GM06990 (cell line): ENCODE measurements at regions not wholly inside any gene's neighbourhood (a gene's known extent, or its start where the extent isn't known, plus 50 kb on each side); places are given as distances from the start of the nearest gene placed in this dataset.
A peak's percentile ranks its signal among the peaks of the same experiment; 100 is the strongest.

Experiments
- DNase-seq: peaks from one replicate; pipeline ENCODE4 v3.0.0-alpha.2; 2011; ENCODE audit not compliant: insufficient read length; ENCODE audit errors: extremely low read depth
- H3K27me3 ChIP-seq: replicated peaks from 2 replicates; pipeline ENCODE4 v1.6.0; 2011; ENCODE audit warnings: low read length; ENCODE audit not compliant: control insufficient read depth, insufficient read depth
- H3K36me3 ChIP-seq: 2 replicates; pipeline ENCODE4 v1.5.1; 2011; ENCODE audit warnings: low read length; ENCODE audit not compliant: control insufficient read depth, insufficient read depth
- H3K4me3 ChIP-seq: replicated peaks from 2 replicates; pipeline ENCODE4 v1.5.1; 2011; ENCODE audit warnings: low read depth, mild to moderate bottlenecking, control low read depth, low read length
- CTCF ChIP-seq: IDR thresholded peaks from 2 replicates; pipeline ENCODE4 v1.5.1; 2011; ENCODE audit warnings: low read length, control low read depth, mild to moderate bottlenecking, inconsistent platforms; ENCODE audit not compliant: insufficient read depth, poor library complexity, severe bottlenecking

GRCh38 chr7:113705439-113705838 lies 213.4 kb downstream of the PPP1R3A start:
- TF ChIP-seq CTCF: no peak
- H3K4me3 ChIP-seq: no peak overlapping the region
- no peaks in the 10 kb centered on the region for H3K36me3 ChIP-seq
- DNase-seq: no peak
- no peaks in the 10 kb centered on the region for H3K27me3 ChIP-seq

GRCh38 chr7:113698556-113699220 lies 220.1 kb downstream of the PPP1R3A start:
- Histone ChIP-seq H3K4me3 (no peak overlapping the region), H3K27me3 (no peaks in the 10 kb centered on the region), H3K36me3 (no peaks in the 10 kb centered on the region)
- no peak for DNase-seq
- peak; percentile 71 for TF ChIP-seq CTCF

- DNase-seq: no peak
- no peaks in the 10 kb centered on the region for H3K36me3 ChIP-seq
- no peak overlapping the region for H3K4me3 ChIP-seq
- no peaks in the 10 kb centered on the region for H3K27me3 ChIP-seq
- TF ChIP-seq CTCF: no peak
These were observed 224.7 kb downstream of the PPP1R3A start for GRCh38 chr7:113694149-113694548.

- TF ChIP-seq CTCF: no peak
- no peak for DNase-seq
- H3K27me3 ChIP-seq: no peaks in the 10 kb centered on the region
- H3K36me3 ChIP-seq: no peaks in the 10 kb centered on the region
- H3K4me3 ChIP-seq: no peak overlapping the region
These were observed 234.6 kb downstream of the PPP1R3A start for GRCh38 chr7:113684165-113684564.

- no peak for DNase-seq
- no peak for TF ChIP-seq CTCF
These were observed 241.0 kb downstream of the PPP1R3A start for GRCh38 chr7:113677811-113678210.

GRCh38 chr7:113664867-113665266 lies 253.9 kb downstream of the PPP1R3A start:
- Histone ChIP-seq H3K36me3 (no peaks in the 10 kb centered on the region), H3K4me3 (no peak overlapping the region), H3K27me3 (no peaks in the 10 kb centered on the region)
- no peak for TF ChIP-seq CTCF
- DNase-seq: no peak

More at GRCh38 chr7:113677811-113678210, 241.0 kb downstream of the PPP1R3A start:
- Histone ChIP-seq H3K27me3 (no peaks in the 10 kb centered on the region), H3K36me3 (no peaks in the 10 kb centered on the region), H3K4me3 (no peak overlapping the region)
